ENCODE measurements at regions not wholly inside any gene's neighbourhood (a gene's known extent, or its start where the extent isn't known, plus 50 kb on each side); places are given as distances from the start of the nearest gene placed in this dataset.
"Not testable (repeated sequence)": the region's sequence is repeated elsewhere in the genome, so short reads cannot be mapped to it uniquely, and the experiment has no call there.

GRCh38 chr12:124702736-124703135 lies 135.3 kb upstream of the NCOR2 start:
- POLR2A ChIA-PET = no interaction called here
- no peak for DNase-seq
- H3K4me1 Mint-ChIP-seq = no peaks in the 10 kb centered on the region
- H3K27me3 Mint-ChIP-seq = peaks cover 0 to 1% (median 0%) of the 10 kb centered on the region in 5 donors
- no peak for ATAC-seq
- H3K4me3 Mint-ChIP-seq = no peak overlapping the region
- no peaks in the 10 kb centered on the region for H3K9me3 Mint-ChIP-seq
- H3K36me3 Mint-ChIP-seq = no peaks in the 10 kb centered on the region
- H3K27ac Mint-ChIP-seq = peak overlapping the region in 1 of 10 donors; percentile 67

GRCh38 chr12:124700810-124701592 lies 133.6 kb upstream of the NCOR2 start:
- Mint-ChIP-seq H3K9me3 (no peaks in the 10 kb centered on the region), H3K27ac (no peak overlapping the region), H3K36me3 (no peaks in the 10 kb centered on the region), H3K4me3 (no peak overlapping the region), H3K4me1 (no peaks in the 10 kb centered on the region), H3K27me3 (peaks cover 0 to 1% (median 0%) of the 10 kb centered on the region in 5 donors)
- no peak for DNase-seq
- no peak for ATAC-seq
- POLR2A ChIA-PET = no interaction called here

DNA sequence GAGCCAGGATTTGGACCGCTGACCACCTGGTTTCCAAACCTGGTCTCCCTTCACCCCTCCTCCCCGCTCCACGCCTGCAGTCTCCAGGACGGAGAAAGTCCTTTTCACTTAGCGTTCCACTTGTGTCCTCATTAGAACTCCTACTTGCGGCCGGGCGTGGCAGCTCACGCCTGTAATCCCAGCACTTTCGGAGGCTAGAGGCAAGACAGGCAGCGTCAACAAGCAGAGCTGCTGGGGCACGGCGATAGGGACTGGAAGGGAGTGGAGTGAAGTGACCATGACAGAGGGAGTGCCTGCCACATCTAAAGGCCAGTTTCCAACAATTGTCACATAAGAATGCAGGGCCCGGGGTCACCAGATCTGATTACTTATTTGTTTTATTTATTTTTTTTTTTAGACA lies 132.5 kb upstream of the NCOR2 start:
- ATAC-seq (no peak), DNase-seq (no peak)
- H3K27me3 Mint-ChIP-seq = peaks cover 0 to 1% (median 0%) of the 10 kb centered on the region in 5 donors
- H3K4me1 Mint-ChIP-seq = peaks cover 0 to 3% (median 0%) of the 10 kb centered on the region in 4 donors
- no peaks in the 10 kb centered on the region for H3K36me3 Mint-ChIP-seq
- POLR2A ChIA-PET = interaction anchor here (0.6 kb wide), 1 partner anchor 223 kb away, joined by 4 read pairs; no protein-coding TSS in a partner anchor
- H3K9me3 Mint-ChIP-seq = no peaks in the 10 kb centered on the region
- no peak overlapping the region for H3K4me3 Mint-ChIP-seq
- H3K27ac Mint-ChIP-seq = no peak overlapping the region

GRCh38 chr12:124698998-124699305 lies 131.5 kb upstream of the NCOR2 start:
- DNase-seq (no peak), ATAC-seq (no peak)
- peaks cover 0 to 4% (median 0%) of the 10 kb centered on the region in 9 donors for H3K9me3 Mint-ChIP-seq
- POLR2A ChIA-PET = no interaction called here
- H3K36me3 Mint-ChIP-seq = no peaks in the 10 kb centered on the region
- H3K27me3 Mint-ChIP-seq = peaks cover 0 to 1% (median 0%) of the 10 kb centered on the region in 5 donors
- H3K27ac Mint-ChIP-seq = no peak overlapping the region
- H3K4me1 Mint-ChIP-seq = peaks cover 5 to 11% (median 8%) of the 10 kb centered on the region in 4 donors
- no peak overlapping the region for H3K4me3 Mint-ChIP-seq

DNA sequence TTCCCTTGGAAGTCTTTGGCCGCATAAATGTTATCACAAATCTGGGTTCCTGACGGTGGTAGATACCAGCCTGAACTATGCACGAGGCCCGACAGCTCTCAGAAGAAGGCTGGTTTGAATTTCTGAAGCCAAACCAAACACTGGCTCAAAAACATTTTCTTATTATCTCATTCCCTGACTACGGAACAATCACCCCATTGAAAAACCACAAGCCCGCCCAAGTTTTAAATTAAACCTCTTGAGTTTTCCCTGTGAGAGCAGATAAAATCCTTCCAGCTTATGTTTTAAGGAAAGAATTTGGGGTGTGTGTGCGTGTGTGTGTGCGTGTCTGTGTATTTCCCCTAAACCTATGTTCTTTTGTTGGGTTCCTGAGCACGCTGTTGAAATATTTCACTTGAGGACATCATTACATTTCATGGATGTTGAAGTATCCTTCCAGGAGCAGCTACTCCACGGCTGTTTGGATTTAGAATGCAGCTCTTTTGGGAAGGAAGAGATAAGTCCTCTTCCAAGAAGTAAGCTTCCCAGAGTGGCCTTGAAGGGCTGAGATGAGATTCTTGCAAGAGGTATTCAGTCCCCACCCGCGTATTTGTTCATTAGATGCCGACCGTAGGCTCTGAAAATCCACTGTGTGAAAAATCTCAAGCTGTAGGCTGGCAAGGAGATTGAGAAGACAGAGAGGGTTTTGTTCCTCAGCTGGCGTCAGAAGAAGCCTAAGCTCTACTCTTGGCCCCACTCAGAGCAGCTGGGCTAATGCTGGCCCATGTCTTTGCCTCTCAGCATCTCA lies 131.0 kb upstream of the NCOR2 start:
- Mint-ChIP-seq H3K4me1 (peaks cover 5 to 13% (median 8%) of the 10 kb centered on the region in 4 donors), H3K9me3 (peaks cover 0 to 5% (median 0%) of the 10 kb centered on the region in 9 donors), H3K36me3 (no peaks in the 10 kb centered on the region), H3K27ac (no peak overlapping the region), H3K27me3 (peaks cover 0 to 1% (median 0%) of the 10 kb centered on the region in 5 donors), H3K4me3 (no peak overlapping the region)
- DNase-seq (no peak), ATAC-seq (no peak)
- POLR2A ChIA-PET = interaction anchor here (0.7 kb wide), 1 partner anchor 11 kb away, joined by 3 read pairs; no protein-coding TSS in a partner anchor

GRCh38 chr12:124697722-124698121 lies 130.3 kb upstream of the NCOR2 start:
- H3K36me3 Mint-ChIP-seq, ATAC-seq, H3K4me3 Mint-ChIP-seq, DNase-seq, H3K27ac Mint-ChIP-seq, H3K27me3 Mint-ChIP-seq: not testable (repeated sequence)
- POLR2A ChIA-PET = interaction anchor here (0.7 kb wide), 1 partner anchor 10 kb away, joined by 3 read pairs; no protein-coding TSS in a partner anchor
- Mint-ChIP-seq H3K4me1 (peaks cover 5 to 14% (median 9%) of the 10 kb centered on the region in 4 donors), H3K9me3 (peaks cover 0 to 11% (median 0%) of the 10 kb centered on the region in 9 donors)

DNA sequence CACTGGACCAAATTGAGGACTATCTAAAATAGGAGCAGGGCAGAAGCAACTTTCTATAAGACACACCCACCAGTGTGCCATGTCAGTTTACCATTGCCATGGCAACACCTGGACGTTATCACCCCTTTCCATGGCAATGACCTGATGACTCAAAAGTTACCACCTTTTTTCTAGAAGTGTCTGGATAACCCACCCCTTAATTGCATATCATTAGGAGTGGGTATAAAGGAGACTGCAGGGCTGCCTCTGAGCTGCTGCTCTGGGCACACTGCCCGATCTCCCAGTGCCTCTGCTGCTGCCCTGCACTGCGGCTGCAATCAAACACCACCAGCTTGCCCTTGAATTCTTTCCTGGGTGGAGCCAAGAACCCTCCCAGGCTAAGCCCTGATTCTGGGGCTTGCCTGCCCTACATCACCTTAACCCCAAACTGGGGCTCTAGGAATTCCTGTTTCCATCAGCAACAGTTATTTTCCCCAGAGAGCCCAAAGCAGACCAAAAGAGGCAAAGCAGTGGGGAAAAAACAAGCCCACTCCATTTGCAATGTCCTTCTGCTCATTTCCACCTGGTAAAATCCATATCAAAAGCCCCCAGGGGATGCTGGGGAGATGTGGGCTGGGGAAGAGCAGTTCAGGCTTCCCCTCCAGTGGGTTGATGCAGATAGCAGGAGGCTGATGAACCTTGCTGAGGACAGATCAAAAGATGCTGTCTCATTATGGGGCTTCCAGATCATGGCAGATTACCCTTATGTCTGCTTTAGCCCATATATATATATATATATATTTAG lies 129.5 kb upstream of the NCOR2 start:
- DNase-seq (no peak), ATAC-seq (no peak)
- peaks cover 0 to 1% (median 0%) of the 10 kb centered on the region in 5 donors for H3K27me3 Mint-ChIP-seq
- H3K27ac Mint-ChIP-seq = no peak overlapping the region
- POLR2A ChIA-PET = no interaction called here
- H3K4me1 Mint-ChIP-seq = peaks cover 5 to 14% (median 9%) of the 10 kb centered on the region in 4 donors
- peaks cover 0 to 19% (median 0%) of the 10 kb centered on the region in 9 donors for H3K9me3 Mint-ChIP-seq
- H3K4me3 Mint-ChIP-seq = no peak overlapping the region
- peaks cover 0 to 3% (median 0%) of the 10 kb centered on the region in 3 donors for H3K36me3 Mint-ChIP-seq

DNA sequence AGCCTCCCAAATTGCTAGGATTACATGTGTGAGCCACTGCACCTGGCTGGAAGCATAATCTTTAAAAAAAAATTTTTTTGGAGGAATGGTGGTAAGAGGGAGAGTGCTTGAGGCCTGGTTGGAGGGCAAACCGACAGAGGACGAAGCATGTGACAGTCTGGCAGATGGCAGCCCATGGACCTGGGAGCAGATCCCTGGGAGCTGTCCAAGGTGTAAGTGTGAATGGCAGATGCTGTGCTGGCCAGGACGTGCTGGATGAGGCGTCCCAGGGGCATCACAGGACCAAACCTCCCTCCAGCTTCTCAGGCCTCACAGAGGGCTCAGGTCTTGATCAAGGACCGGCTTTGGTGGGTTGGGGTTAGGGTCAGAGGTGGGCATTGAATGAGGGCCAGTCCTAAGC lies 128.4 kb upstream of the NCOR2 start:
- ATAC-seq = no peak
- peaks cover 0 to 3% (median 0%) of the 10 kb centered on the region in 3 donors for H3K36me3 Mint-ChIP-seq
- peaks cover 0 to 1% (median 0%) of the 10 kb centered on the region in 5 donors for H3K27me3 Mint-ChIP-seq
- peaks cover 5 to 14% (median 9%) of the 10 kb centered on the region in 4 donors for H3K4me1 Mint-ChIP-seq
- H3K4me3 Mint-ChIP-seq = peak overlapping the region in 1 of 10 donors; percentile 20
- POLR2A ChIA-PET = no interaction called here
- peak overlapping the region in 2 of 10 donors; percentile 12 to 59 for H3K27ac Mint-ChIP-seq
- DNase-seq = no peak
- H3K9me3 Mint-ChIP-seq = peaks cover 0 to 26% (median 0%) of the 10 kb centered on the region in 9 donors

GRCh38 chr12:124694846-124695497 lies 127.6 kb upstream of the NCOR2 start:
- no peak overlapping the region for H3K27ac Mint-ChIP-seq
- H3K4me3 Mint-ChIP-seq = no peak overlapping the region
- H3K27me3 Mint-ChIP-seq = peaks cover 0 to 1% (median 0%) of the 10 kb centered on the region in 5 donors
- POLR2A ChIA-PET = no interaction called here
- peaks cover 5 to 14% (median 9%) of the 10 kb centered on the region in 4 donors for H3K4me1 Mint-ChIP-seq
- H3K9me3 Mint-ChIP-seq = peaks cover 0 to 26% (median 0%) of the 10 kb centered on the region in 9 donors
- ATAC-seq (no peak), DNase-seq (no peak)
- H3K36me3 Mint-ChIP-seq = peaks cover 0 to 3% (median 0%) of the 10 kb centered on the region in 3 donors

- Mint-ChIP-seq H3K4me1 (peaks cover 5 to 16% (median 10%) of the 10 kb centered on the region in 4 donors), H3K9me3 (peaks cover 0 to 26% (median 0%) of the 10 kb centered on the region in 9 donors), H3K27me3 (peaks cover 0 to 1% (median 0%) of the 10 kb centered on the region in 5 donors), H3K27ac (peak overlapping the region in 1 of 10 donors; percentile 67), H3K4me3 (peak overlapping the region in 6 of 10 donors; percentile 0 to 79 (median 28)), H3K36me3 (peaks cover 0 to 3% (median 0%) of the 10 kb centered on the region in 3 donors)
- POLR2A ChIA-PET = no interaction called here
- peak; percentile 33 to 37 for ATAC-seq
- peak in 1 of 10 donors; percentile 25 for DNase-seq
These were observed 126.8 kb upstream of the NCOR2 start for GRCh38 chr12:124694250-124694649.

DNA sequence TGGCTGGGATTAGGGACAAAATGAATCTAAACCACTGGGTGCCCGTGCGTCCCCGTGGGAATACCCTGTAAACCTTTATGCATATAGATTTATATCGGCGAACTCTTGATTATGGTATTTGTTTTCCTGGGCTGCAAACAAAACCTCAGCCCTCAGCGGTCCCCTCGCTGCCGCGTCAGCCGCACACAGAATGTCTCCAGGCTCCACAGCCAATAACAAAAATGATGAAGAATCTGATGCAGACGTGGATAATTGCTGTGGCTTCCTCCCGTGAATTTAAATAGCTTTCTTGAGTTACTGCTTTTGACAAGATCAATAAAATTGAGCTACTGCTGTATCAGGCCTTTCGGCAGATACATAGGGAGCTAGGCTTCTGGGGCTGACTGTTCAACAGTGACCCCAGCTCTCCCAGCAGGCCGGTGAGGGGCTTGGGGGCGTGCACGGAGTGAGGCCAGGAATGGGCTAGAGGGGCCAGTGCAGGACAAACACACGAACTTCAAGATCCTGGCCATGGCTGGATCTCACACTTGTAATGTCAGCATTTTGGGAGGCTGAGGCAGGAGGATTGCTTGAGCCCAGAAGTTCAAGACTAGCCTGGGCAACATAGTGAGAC lies 125.8 kb upstream of the NCOR2 start:
- DNase-seq (no peak), ATAC-seq (no peak)
- Mint-ChIP-seq H3K27ac (peak overlapping the region in 1 of 10 donors; percentile 57), H3K9me3 (peaks cover 0 to 26% (median 0%) of the 10 kb centered on the region in 9 donors), H3K4me3 (no peak overlapping the region), H3K4me1 (peaks cover 9 to 22% (median 17%) of the 10 kb centered on the region in 4 donors), H3K36me3 (peaks cover 0 to 3% (median 0%) of the 10 kb centered on the region in 3 donors), H3K27me3 (peaks cover 0 to 1% (median 0%) of the 10 kb centered on the region in 5 donors)
- POLR2A ChIA-PET = no interaction called here
